COLO668 (cell line): ENCODE measurements at regions not wholly inside any gene's neighbourhood (a gene's known extent, or its start where the extent isn't known, plus 50 kb on each side); places are given as distances from the start of the nearest gene placed in this dataset.
"Not testable (repeated sequence)": the region's sequence is repeated elsewhere in the genome, so short reads cannot be mapped to it uniquely, and the experiment has no call there.

Source experiments
- DNase-seq: peaks from one replicate; lab custom pipeline; 2025; ENCODE audit not compliant: unreplicated experiment; lab: John Stamatoyannopoulos, UW

DNA sequence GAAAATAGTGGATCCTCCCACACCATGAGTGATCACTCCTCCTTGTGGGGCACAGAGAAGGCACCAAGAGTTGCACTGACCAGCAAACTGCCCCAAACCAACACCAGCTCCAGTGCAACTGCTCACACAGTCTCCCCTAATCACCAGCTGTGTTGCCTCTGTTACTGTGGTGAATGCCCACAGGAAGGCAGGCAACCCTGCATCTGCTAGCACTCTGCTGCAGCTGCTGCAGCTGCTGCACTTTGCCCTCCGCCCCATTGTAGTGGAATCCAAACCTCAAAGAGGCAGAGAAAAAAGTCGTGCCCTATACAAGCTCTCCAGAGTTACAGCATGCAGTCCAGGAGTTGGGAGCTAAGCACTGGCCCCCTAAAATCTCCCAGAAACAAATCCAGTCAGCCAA lies 339.6 kb downstream of the TRIM36 start:
- no peak for DNase-seq

DNA sequence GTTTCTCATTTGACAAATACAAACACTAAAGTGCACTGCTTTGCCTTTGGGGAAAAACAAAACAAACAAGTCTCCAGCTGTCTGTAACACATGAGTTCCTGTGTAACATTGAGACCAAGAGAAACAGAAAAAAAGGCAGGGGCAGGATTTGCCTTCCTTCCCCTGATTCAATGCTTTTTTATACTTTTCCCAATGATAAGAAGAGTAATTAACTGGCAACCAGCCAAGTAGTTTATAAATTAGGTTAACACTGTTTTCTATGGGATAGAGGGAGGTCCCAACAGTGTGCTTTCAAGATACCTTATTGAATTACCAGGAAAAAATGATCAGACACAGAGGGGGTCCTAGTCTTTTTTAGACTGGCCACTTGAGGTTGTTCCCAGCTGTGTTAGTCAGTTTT lies 346.8 kb downstream of the TRIM36 start:
- DNase-seq, result no peak

DNA sequence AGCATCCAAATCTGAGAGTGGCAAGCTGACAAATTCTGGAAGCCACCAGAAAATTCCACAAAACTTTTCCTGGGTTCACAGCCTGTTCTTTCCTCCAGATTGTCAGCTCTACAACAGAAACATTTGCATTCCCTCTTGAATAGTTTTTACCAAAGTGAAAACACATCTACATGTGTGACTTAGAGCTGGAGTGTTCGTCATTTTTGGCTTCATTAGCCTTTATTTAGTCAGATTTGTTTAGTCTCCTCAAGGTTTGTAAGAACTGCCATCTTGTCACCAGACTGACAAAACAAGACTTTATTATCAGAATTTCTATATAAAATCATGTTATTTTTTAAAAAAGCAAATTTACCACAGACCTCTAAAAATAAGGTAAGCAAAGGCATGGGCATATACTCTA lies 347.3 kb downstream of the TRIM36 start:
- DNase-seq, result no peak

DNA sequence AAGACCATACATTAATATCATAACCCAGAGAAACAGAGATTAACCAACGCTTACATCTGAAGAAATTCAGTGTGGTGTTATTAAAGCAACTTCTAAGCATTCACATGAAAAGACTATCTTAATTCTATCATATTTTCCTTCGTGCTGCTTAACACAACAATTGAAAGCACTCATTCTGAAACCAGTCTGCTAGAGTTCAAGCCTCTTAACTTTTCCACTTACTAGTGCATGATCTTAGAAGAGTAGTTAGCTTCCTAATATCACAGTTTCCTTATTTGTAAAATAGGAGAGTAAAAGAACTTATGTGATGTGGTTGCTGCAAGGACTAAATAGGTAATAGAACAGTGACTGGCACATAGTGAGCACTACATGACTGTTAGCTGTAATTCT lies 379.3 kb downstream of the TRIM36 start:
- DNase-seq, result no peak

DNA sequence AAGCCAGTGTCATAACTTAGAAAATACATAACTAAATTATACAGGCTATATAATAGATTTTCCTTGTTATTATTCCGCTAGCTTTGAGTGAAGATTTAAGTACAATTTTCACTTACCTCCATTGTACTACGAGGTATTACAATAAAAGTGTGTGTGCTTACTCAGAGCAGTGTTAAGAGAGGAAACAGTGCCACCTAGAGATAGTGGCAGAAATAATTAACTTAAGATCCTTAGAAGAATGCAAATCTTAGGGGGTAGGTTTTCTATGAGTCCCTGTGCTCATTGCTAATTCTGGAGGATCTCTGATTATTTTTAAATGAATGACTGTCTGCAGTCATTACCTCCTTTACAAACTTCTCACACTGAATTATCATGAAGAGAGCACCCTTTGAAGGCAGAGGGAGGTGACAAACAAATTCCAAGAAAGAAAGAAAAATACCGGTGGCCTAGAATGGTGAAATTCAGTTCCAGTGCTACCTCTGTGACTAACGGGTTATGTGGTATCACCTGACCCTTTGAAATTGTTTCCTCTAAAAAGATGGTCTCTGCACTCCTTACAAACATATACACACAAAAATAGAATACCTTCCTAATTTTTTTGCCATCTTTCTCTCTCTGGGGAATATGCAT lies 379.8 kb downstream of the TRIM36 start:
- no peak for DNase-seq

DNA sequence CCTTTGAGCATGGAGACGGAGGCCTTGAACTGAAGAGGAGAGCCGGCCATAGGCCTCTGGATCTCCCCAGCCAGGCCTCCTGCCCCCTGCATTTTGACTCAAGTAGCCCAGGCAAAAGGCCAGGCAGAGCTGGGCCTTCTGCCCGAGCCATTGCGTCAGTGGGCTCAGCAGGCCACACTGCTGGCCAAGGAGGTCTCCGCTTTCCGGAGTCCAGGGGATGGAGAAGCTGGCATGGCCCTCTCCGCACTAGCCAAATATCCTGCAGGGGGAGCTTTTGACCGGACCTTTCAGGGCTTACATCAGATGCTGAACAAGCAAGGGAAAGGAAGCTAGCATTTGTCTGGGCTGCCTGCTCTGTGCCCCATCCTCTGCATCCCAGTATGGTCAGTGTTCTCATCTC lies 386.8 kb downstream of the TRIM36 start:
- no peak for DNase-seq

DNA sequence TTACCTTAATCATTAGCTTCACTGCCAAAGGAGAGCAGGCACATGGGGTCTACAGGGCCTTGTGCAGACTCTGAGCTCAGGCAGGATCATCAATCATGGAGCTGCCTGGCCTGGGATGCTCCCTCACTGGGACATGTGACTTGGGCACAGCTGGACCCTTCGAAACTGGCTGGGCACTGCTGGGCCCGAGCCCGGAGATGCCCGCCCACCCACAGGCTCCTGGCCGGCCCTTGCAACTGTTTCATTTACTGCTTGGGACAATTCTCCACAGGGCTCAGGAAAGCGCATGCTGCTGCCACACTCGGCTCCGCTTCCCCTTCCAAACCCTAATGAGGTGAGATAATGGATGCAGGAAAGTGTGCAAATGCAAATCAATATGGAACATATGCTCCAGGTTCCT lies 387.5 kb downstream of the TRIM36 start:
- DNase-seq, result no peak

DNA sequence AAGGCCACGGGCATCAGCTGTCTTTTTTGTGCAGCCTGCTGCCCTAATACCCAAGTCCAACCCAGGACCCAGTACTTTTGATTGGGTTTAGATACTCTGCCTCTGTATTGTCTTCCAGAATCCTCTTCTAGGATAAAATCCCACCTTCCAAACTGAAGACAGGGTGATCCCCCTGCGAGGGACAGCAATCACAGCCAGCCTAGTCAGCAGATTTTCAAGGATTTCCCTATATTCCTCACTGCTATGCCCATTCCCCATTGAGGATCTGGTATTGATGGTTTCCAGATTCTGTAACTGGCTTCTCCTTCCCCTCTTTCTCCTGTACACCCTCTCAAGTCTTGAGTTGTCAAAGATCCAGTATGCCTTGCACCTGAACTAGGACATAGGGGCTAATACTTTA lies 389.4 kb downstream of the TRIM36 start:
- DNase-seq, result no peak

DNA sequence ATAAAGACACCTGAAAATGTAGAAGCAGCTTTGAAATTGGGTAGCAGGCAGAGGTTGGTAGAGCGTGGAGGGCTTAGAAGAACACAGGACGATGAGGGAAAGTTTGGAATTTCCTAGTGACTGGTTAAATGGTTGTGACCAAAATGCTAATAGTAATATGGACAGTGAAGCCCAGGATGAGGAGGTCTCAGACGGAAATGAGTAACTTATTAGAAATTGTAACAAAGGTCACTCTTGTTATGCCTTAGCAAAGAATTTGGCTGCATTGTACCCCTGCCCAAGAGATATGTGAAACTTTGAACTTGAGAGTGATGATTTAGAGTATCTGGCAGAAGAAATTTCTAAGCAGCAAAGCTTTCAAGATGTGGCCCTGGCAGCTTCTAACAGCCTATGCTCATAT lies 382.5 kb downstream of the KCNN2 start:
- DNase-seq, result no peak

DNA sequence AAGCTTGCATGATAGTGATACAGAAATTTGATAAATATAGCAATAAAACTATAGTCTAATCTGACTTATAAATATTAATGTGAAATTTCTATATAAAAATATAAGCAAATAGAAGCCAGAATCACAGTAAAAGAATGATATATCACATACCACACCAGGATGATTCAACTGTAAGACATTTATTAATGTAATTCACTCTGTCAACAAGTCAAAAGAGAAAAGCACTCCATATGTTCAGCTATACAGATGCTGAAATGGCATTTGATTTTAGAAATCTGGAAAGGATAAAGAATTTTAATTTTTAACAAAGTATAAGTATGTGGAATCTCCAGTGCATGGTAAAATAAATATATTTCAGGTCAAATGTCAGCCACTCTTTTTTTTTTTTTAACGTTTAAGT lies 372.4 kb downstream of the KCNN2 start:
- no peak for DNase-seq

DNA sequence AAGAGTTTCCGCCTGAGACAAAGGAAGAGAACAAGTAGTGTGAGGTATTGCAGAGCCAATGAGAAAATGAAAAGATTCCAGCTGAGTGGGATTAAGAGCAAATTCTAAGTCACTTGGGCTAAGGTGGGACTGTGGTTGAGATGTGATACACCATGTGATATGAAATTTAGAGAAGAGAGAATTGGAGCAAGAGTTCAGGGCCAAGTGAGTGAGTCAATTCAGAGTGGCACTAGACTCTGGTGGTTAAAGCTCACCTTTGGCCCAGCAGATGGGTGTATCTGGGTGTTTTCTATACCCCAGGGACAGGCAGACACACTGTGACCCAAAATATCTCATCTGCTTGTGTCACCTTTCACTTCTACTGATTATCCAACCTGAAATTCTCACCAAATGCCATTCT lies 368.1 kb downstream of the KCNN2 start:
- DNase-seq, result no peak

DNA sequence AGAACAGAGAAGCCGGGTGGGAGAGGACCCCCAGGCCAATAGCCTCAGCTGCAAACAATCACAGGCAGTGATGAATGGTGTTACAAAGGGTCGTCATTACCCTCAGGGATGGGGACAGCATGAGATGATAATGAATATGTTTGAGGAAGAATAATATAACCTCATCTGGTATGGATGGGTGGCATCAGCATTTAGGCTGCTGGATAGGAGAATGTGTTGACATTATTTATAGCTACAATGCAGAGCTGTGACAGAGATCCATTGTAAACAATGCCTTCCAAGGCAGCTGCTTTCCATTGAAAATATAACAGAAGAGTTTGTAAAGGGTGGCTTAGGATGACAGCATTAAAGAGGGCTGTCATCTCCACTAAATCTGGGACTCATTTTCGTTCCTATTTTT lies 365.5 kb downstream of the KCNN2 start:
- no peak for DNase-seq

DNA sequence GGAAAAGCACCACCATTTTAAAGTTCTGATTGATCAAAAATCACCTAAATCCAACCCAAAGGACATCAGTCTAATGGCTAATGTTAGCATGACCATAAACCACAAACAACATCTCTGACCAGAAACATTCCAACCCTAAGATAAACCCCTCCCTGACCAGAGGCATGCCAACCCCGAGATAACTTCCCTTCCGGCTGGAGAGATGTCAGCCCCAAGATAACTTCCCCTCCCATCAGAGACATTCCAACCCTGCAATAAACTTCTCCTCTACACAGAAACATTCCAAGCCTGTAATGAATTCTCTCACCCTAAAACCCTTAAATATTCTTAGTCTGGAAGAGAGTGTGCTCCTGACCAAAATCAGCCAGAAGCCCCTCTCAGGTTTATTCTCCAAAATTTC lies 364.3 kb downstream of the KCNN2 start:
- no peak for DNase-seq

DNA sequence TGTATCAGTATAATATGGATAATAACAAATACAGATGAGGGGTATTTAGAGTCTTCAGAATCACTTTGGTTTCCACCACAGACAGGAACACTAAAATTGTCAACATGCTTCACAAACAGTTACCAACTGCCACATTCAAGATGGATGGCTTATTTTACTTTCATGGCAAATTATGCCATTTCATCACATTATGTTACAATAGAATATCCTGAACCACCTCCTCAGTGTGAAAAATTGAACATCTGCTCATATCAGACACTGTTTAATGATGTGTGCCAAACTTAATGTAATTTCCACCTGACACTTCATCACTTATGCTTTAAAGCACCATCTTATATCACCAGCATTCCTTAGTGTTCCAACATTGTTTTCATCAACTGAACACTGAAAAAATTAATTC lies 357.4 kb downstream of the KCNN2 start:
- no peak for DNase-seq

DNA sequence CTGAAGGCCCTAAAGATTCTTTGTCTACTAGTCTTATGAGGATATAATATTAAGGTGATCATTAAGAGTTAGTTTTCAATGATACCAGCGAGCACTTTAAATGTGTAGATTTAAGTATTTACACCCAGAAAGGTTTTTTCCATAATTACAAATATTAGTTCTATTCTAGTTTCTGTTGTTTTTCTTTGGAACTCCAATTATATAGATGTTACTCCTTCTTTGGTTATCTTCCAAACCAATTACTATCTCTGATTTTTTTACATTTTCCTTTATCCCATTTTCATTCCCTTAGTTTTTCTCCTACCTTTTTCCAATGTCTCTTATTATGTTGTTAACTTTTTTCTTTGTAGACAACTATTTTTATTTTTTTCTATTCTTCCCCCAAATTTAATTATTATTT lies 355.1 kb downstream of the KCNN2 start:
- no peak for DNase-seq

DNA sequence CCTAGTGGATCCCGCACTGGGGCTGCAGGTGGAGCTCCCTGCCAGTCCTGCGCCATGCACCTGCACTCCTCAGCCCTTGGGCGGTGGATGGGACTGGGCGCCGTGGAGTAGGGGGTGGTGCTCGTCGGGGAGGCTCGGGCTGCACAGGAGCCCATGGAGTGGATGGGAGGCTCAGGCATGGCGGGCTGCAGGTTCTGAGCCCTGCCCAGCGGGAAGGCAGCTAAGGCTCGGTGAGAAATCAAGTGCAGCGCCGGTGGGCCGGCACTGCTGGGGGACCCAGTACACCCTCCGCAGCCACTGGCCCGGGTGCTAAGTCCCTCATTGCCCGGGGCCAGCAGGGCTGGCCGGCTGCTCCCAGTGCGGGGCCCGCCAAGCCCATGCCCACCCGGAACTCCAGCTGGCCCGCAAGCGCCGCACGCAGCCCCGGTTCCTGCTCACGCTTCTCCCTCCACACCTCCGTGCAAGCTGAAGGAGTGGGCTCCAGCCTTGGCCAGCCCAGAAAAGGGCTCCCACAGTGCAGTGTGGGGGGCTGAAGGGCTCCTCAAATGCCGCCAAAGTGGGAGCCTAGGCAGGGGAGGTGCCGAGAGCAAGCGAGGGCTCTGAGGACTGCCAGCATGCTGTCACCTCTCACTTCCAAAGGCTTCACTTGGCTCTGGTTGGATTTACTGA lies 342.5 kb downstream of the KCNN2 start:
- not testable (repeated sequence) for DNase-seq

DNA sequence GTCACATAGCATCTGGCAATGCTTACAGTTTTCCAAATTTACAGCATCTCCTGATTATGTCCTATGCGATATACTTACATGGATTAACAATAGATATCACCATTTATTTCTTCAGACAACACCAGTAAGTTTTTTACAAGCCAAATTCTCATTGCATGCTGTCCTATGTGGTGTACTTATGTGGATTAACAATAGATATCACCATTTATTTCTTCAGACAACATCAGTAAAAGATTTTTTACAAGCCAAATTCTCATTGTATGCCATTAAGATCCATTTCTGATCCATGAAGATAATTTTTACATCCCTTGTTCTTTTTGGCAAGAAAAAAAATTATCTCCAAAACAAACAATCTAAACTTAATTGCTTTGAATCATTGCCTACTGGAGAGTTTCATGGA lies 340.9 kb downstream of the KCNN2 start:
- no peak for DNase-seq

DNA sequence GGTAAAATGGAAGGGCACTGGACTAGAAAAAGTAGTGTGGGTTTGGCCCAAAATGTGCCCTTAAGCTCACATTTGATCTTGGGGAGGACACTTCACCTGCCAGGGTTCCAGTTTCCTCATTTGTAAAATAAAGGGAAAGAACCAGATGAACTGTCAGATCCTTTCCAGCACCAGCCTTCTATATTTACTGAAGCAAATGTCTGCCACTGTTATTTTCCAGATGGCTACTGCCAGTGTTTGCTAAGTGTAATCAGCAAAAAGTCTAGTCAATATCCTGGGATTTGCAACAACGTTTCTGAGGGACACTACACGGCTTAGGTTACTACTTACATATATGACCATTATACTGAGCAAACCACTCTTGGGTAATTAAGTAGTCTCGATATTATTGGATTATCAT lies 340.3 kb downstream of the KCNN2 start:
- no peak for DNase-seq

DNA sequence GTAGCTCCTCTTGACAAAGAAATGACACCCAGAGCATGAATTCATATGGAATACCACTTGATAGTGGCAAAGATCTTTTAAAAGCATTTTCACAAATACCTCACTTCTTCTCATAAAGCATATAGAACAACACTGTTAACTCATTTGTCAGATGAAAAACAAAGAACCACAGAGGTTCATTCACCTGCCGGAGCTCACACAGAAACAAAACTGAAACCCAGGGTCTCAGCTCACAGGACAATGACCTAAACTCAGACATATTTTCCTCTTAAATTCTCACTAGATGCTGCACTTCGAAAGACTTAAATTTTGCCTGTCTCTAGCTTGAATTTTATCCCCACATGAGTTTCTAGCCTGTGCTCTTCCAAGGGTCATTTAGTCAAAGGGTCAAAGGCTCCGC lies 339.0 kb downstream of the KCNN2 start:
- DNase-seq, result no peak

DNA sequence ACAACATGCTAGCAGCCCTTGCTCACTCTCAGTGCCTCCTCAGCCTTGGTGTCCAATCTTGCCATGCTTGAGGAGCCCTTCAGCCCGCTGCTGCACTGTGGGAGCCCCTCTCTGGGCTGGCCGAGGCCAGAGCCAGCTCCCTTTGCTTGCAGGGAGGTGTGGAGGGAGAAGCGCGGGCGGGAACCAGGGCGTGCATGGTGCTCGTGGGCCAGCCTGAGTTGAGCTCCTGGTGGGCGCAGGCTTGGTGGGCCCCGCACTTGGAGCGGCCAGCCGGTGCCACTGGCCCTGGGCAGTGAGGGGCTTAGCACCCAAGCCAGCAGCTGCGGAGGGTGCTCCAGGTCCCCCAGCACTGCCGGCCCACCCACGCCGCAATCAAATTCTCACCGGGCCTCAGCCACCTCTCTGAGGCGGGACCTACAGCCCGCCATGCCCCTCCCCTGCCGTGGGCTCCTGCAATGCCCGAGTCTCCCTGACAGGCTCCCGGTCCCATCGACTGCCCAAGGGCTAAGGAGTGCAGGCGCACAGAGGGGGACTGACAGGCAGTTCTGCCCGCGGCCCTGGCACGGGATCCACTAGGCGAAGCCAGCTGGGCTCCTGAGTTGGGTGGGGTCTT lies 333.5 kb downstream of the KCNN2 start:
- DNase-seq, result no peak

DNA sequence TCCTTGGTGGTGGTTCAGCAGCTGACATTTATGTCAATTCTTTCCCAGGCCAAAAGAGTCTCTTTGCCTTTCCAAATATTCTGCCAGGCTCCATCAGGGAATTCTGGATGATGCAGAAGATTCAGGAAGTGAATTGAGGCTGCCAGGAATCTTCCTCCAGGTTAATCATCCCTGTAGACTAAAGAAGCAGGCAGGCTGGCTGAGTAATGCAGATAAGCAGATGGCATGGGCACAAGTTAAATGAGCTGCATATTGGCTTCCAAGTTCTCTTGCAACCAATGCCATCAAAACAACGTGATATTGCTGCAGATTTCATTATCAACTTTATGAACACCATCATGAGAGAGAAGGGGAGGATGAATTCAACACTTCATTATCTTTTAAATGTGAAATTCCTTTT lies 324.5 kb downstream of the KCNN2 start:
- DNase-seq, result no peak

DNA sequence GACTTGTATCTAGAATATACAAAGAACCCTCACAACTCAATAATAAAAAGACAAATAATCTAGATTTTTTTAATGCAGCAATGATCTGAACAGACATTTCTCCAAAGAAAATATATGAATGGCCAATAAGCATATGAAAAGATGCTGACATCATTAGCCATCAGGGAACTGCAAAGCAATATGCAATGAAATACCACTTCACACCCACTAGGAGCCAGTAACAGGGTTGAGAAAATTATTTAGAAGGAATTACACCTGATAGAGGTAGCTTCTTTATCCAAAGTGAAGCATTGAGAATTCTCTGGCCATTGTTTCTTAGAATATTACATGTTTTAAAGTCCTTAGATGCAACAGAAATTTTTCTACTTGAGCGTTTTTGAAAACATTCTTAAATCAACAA lies 316.9 kb downstream of the KCNN2 start:
- DNase-seq, result no peak

DNA sequence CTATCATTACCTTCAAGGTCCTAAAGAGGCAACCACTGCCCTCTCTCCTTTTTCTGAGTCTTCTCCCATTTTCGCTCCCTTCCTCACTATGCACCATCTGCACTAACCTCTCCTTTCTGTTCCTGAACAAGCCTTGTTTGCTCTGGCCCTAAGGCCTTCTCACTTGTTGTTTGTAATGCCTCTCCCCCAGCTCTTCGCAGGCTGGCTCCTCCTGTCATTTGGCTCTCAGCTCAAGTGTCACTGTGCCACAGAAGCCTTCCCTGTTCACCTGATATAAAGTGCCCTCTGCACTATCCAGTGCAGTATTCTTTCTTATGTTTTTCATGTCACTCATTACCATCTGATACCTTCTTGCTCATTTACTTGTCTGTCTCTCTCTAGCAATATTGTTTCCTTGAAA lies 303.7 kb downstream of the KCNN2 start:
- DNase-seq, result no peak
